Erythroblast (primary cell): ENCODE measurements at regions not wholly inside any gene's neighbourhood (a gene's known extent, or its start where the extent isn't known, plus 50 kb on each side); places are given as distances from the start of the nearest gene placed in this dataset.

Experiments
- GATA1 ChIP-seq: IDR thresholded peaks from 2 replicates; pipeline ENCODE4 v1.6.1; 2011; ENCODE audit warnings: low read depth, mild to moderate bottlenecking, control low read depth, low read length, moderate library complexity
- POLR2A ChIP-seq: IDR thresholded peaks from 2 replicates; pipeline ENCODE4 v1.6.1; 2011; ENCODE audit warnings: mild to moderate bottlenecking, low read length

GRCh38 chr5:147963436-147963835 is 57.1 kb upstream of the C5orf46 start:
- TF ChIP-seq POLR2A (no peak), GATA1 (no peak)
